ENCODE measurements at regions not wholly inside any gene's neighbourhood (a gene's known extent, or its start where the extent isn't known, plus 50 kb on each side); places are given as distances from the start of the nearest gene placed in this dataset.
A peak's percentile ranks its signal among the peaks of the same experiment; 100 is the strongest.

GRCh38 chr2:207468488-207468887 lies 61.3 kb upstream of the CREB1 start:
- no peak overlapping the region for H3K4me3 ChIP-seq (replicated peaks; ENCODE audit: low read depth, low read length)
- no peak for DNase-seq (ENCODE audit: low read depth)
- TF ChIP-seq CTCF (IDR thresholded peaks at IDR 0.05; ENCODE audit: low read length, missing control alignments) = no peak

GRCh38 chr2:207469451-207469850 lies 60.3 kb upstream of the CREB1 start:
- TF ChIP-seq CTCF (IDR thresholded peaks at IDR 0.05; ENCODE audit: low read length, missing control alignments) = no peak
- no peak for DNase-seq (ENCODE audit: low read depth)
- no peak overlapping the region for H3K4me3 ChIP-seq (replicated peaks; ENCODE audit: low read depth, low read length)

GRCh38 chr2:207469943-207470729 lies 59.6 kb upstream of the CREB1 start:
- DNase-seq (ENCODE audit: low read depth) = no peak
- no peak overlapping the region for H3K4me3 ChIP-seq (replicated peaks; ENCODE audit: low read depth, low read length)
- no peak for TF ChIP-seq CTCF (IDR thresholded peaks at IDR 0.05; ENCODE audit: low read length, missing control alignments)

- no peak for TF ChIP-seq CTCF (IDR thresholded peaks at IDR 0.05; ENCODE audit: low read length, missing control alignments)
- no peak overlapping the region for H3K4me3 ChIP-seq (replicated peaks; ENCODE audit: low read depth, low read length)
- DNase-seq (ENCODE audit: low read depth) = no peak
These were observed 58.5 kb upstream of the CREB1 start for GRCh38 chr2:207471261-207471660.

- DNase-seq (ENCODE audit: low read depth) = no peak
- no peak for TF ChIP-seq CTCF (IDR thresholded peaks at IDR 0.05; ENCODE audit: low read length, missing control alignments)
- no peak overlapping the region for H3K4me3 ChIP-seq (replicated peaks; ENCODE audit: low read depth, low read length)
These were observed 57.3 kb upstream of the CREB1 start for GRCh38 chr2:207472343-207473048.

- DNase-seq (ENCODE audit: low read depth) = peak; percentile 92
- peak; percentile 92 for TF ChIP-seq CTCF (IDR thresholded peaks at IDR 0.05; ENCODE audit: low read length, missing control alignments)
- no peak overlapping the region for H3K4me3 ChIP-seq (replicated peaks; ENCODE audit: low read depth, low read length)
These were observed 56.5 kb upstream of the CREB1 start for GRCh38 chr2:207473049-207473930.
